HS-5 (cell line): ENCODE measurements at regions not wholly inside any gene's neighbourhood (a gene's known extent, or its start where the extent isn't known, plus 50 kb on each side); places are given as distances from the start of the nearest gene placed in this dataset.
"Not testable (repeated sequence)": the region's sequence is repeated elsewhere in the genome, so short reads cannot be mapped to it uniquely, and the experiment has no call there.

ENCODE experiments used
- DNase-seq: peaks from one replicate; pipeline ENCODE4 v3.0.0-alpha.2; 2012; ENCODE audit warnings: low read depth

DNA sequence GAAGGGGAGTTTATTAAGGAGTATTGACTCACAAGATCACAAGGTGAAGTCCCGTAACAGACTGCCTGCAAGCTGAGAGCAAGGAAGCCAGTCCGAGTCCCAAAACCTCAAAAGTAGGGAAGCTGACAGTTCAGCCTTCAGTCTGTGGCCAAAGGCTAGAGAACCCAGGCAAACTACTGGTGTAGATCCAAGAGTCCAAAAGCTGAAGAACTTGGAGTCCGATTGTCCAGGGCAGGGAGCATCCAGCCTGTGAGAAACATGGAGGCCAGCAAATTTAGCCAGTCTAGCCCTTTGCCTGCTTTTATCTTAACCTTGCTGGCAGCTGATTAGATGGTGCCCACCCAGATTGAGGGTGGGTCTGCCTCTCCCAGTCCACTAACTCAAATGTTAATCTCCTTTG, 621.9 kb upstream of the ITGA1 start:
- not testable (repeated sequence) for DNase-seq

DNA sequence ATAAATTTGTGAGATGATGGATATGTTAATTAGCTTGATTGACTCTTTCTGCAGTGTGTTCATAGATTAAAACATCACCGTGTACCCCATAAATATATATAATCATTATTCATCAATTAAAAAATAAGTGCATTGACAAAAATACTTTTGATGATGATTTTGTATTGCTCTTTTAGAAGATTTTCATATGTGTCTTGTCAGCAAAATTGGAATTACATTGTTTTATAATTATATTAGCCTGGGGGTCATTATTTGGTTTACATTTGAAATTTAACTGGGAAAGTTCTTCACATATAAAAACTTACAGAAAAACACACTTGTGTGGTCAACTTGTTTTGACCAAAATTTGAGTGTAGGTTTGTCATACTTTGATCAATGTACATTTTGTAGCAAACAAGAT, 614.6 kb upstream of the ITGA1 start:
- DNase-seq: no peak

GRCh38 chr5:52177193-52177592, 610.5 kb upstream of the ITGA1 start:
- DNase-seq: no peak

DNA sequence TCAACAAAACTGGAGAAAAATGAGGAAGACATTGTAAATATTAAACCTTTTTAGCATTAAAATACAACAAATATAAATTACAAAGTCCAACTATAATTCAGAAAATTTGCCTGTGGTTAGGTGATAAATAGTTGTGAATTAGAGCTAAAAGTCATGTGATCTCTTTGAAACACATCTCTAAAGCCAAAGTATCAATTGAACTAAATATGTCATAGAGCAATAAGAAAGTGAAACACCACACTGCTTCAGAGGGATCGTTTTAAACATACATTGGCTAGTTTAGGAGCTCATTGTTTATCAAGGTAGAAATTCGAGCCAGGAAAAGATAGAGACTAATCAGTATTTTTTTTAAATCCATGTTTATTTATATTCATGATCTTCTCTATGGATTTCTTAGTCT, 606.3 kb upstream of the ITGA1 start:
- DNase-seq: no peak

GRCh38 chr5:52190737-52191136, 597.0 kb upstream of the ITGA1 start:
- DNase-seq: no peak

DNA sequence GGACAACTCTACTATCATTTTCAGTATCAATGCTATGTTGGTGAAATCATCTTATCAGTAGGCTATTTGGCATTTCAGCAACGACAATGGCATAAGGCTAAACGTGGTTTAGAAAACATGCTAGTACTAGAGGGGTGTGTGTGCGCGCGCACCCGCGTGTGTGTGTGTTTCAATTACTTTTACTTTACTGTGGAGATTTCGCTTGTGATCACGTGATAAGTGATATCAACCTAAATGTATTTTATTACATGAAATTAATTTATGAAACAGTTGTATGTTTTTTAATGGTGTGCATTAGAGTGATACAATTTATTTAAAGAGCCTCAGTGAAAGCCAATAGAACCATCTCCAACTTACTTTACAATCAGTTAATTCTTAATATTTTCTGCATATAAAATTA, 587.9 kb upstream of the ITGA1 start:
- DNase-seq: no peak

DNA sequence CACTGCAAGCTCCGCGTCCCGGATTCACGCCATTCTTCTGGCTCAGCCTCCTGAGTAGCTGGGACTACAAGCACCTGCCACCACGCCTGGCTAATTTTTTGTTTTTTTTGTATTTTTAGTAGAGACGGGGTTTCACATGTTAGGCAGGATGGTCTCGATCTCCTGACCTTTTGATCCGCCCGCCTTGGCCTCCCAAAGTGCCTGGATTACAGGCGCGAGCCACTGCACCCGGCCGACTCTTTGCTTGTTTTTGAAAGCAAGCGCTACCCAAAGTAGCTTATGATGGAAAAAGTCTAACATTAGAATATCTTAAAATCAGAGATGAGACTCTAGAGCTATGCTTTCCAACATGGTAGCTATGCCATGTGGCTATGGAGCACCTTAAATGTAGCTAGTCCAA, 585.5 kb upstream of the ITGA1 start:
- no peak for DNase-seq

DNA sequence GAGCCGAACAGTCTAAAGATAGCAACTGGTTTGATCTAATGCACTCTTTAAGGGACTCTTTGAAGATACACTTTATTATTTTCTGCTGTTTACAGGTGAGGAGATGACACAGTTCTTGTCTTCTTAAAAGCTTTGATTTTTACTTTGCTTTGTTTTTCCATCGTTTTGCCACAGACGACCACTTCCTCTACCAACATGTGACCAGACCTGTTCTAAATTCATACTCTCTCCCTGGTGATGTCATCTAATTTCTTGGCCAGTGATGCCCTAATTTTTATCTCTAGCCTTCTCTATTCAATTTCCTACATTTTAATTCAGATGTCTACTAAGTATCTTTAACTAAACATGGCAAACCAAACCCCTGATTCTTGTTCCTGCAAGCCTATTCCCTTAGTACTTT, 583.4 kb upstream of the ITGA1 start:
- DNase-seq: no peak
